HCEC 1CT (cell line): ENCODE measurements at regions not wholly inside any gene's neighbourhood (a gene's known extent, or its start where the extent isn't known, plus 50 kb on each side); places are given as distances from the start of the nearest gene placed in this dataset.
"Not testable (repeated sequence)": the region's sequence is repeated elsewhere in the genome, so short reads cannot be mapped to it uniquely, and the experiment has no call there.

Source experiments
- DNase-seq: peaks from one replicate; pipeline ENCODE4 v3.0.0-alpha.2; 2017

GRCh38 chr14:82759656-82760055 is 1226.0 kb upstream of the SEL1L start:
- no peak for DNase-seq

- no peak for DNase-seq
Observed at GRCh38 chr14:82766123-82766522, 1232.5 kb upstream of the SEL1L start.

GRCh38 chr14:82766996-82767395 is 1233.3 kb upstream of the SEL1L start:
- no peak for DNase-seq

GRCh38 chr14:82776958-82777357 is 1243.3 kb upstream of the SEL1L start:
- DNase-seq, result no peak

GRCh38 chr14:82778008-82778590 is 1244.4 kb upstream of the SEL1L start:
- no peak for DNase-seq

- DNase-seq, result no peak
Observed at GRCh38 chr14:82778601-82779000, 1244.9 kb upstream of the SEL1L start.

GRCh38 chr14:82779301-82779700 is 1245.6 kb upstream of the SEL1L start:
- DNase-seq, result no peak

- DNase-seq, result no peak
Observed at GRCh38 chr14:82785756-82786482, 1252.3 kb upstream of the SEL1L start.

GRCh38 chr14:82786483-82786880 is 1252.8 kb upstream of the SEL1L start:
- DNase-seq, result no peak

GRCh38 chr14:82796086-82796485 is 1262.4 kb upstream of the SEL1L start:
- no peak for DNase-seq

GRCh38 chr14:82798276-82798675 is 1264.6 kb upstream of the SEL1L start:
- no peak for DNase-seq

- DNase-seq, result no peak
Observed at GRCh38 chr14:82805892-82806825, 1272.5 kb upstream of the SEL1L start.

GRCh38 chr14:82811246-82811645 is 1277.6 kb upstream of the SEL1L start:
- DNase-seq, result no peak

GRCh38 chr14:82814339-82814738 is 1280.7 kb upstream of the SEL1L start:
- not testable (repeated sequence) for DNase-seq

- DNase-seq, result no peak
Observed at GRCh38 chr14:82830596-82830995, 1296.9 kb upstream of the SEL1L start.

- no peak for DNase-seq
Observed at GRCh38 chr14:82836256-82836950, 1302.8 kb upstream of the SEL1L start.

- DNase-seq, result no peak
Observed at GRCh38 chr14:82837611-82838140, 1304.0 kb upstream of the SEL1L start.

- no peak for DNase-seq
Observed at GRCh38 chr14:82850576-82850975, 1316.9 kb upstream of the SEL1L start.

- DNase-seq, result no peak
Observed at GRCh38 chr14:82854131-82854530, 1320.5 kb upstream of the SEL1L start.

- no peak for DNase-seq
Observed at GRCh38 chr14:82854901-82855300, 1321.2 kb upstream of the SEL1L start.

GRCh38 chr14:82855912-82856391 is 1322.3 kb upstream of the SEL1L start:
- DNase-seq, result no peak

GRCh38 chr14:82861313-82861712 is 1327.7 kb upstream of the SEL1L start:
- DNase-seq, result no peak

GRCh38 chr14:82872494-82872893 is 1338.8 kb upstream of the SEL1L start:
- no peak for DNase-seq
